SK-N-SH (cell line): ENCODE measurements at regions not wholly inside any gene's neighbourhood (a gene's known extent, or its start where the extent isn't known, plus 50 kb on each side); places are given as distances from the start of the nearest gene placed in this dataset.

Experiments used
- CTCF ChIA-PET: fragments of 300-600, 350-600 bp; formaldehyde crosslinking; extraction: SDS; loops from one replicate; lab custom pipeline; 2021; lab: Yijun Ruan, JAX
- POLR2A ChIA-PET: fragments of 350-600 bp; sonication (Branson Sonifier 250); formaldehyde crosslinking; extraction: SDS; loops from one replicate; lab custom pipeline; 2020; ENCODE audit warnings: antibody characterized with exemption, inconsistent platforms; lab: Yijun Ruan, JAX
- DNase-seq: peaks from one replicate; pipeline ENCODE4 v3.0.0; 2012
- H2AFZ ChIP-seq: fragments of 200-600 bp; sonication (generic); 2 replicates; pipeline ENCODE4 v1.8.1; 2016; ENCODE audit warnings: antibody characterized with exemption, mild to moderate bottlenecking, low read depth
- H3F3A ChIP-seq: fragments of 200-600 bp; sonication (generic); replicated peaks from 2 replicates; pipeline ENCODE3; 2016; ENCODE audit warnings: antibody characterized with exemption, mild to moderate bottlenecking; ENCODE audit not compliant: insufficient read depth
- H3K27ac ChIP-seq, 2 experiments: fragments of 200-500 bp in 1 of 2; fragments of 200-600 bp in 1 of 2; sonication (Bioruptor generic) in 1 of 2; sonication (generic), shearing (Covaris generic) in 1 of 2; 2 replicates each; pipeline versions ENCODE4 v1.5.1 to v1.6.1; 2014 to 2016; ENCODE audit warnings: low read depth in 2 of 2, inconsistent platforms in 1 of 2, low read length in 1 of 2, mild to moderate bottlenecking in 1 of 2, mixed read lengths in 1 of 2
- H3K27me3 ChIP-seq: fragments of 200-600 bp; sonication (generic), shearing (Covaris generic); 2 replicates; pipeline ENCODE4 v1.6.1; 2016; ENCODE audit warnings: mixed run types; ENCODE audit not compliant: insufficient read depth
- H3K36me3 ChIP-seq, 2 experiments: fragments of 200-500 bp in 1 of 2; fragments of 200-600 bp in 1 of 2; sonication (Bioruptor generic) in 1 of 2; sonication (generic) in 1 of 2; replicated peaks in 1 of 2; 2 replicates each; pipeline versions ENCODE3 to v1.5.1; 2014 to 2016; ENCODE audit warnings: low read length in 1 of 2, mild to moderate bottlenecking in 1 of 2; ENCODE audit not compliant: insufficient read depth in 2 of 2, control insufficient read depth in 1 of 2
- H3K4me1 ChIP-seq, 2 experiments: fragments of 200-500 bp in 1 of 2; fragments of 200-600 bp in 1 of 2; sonication (Bioruptor generic) in 1 of 2; sonication (generic), shearing (Covaris generic) in 1 of 2; 2 replicates each; pipeline versions ENCODE4 v1.5.1 to v1.6.1; 2014 to 2016; ENCODE audit warnings: low read depth in 1 of 2, low read length in 1 of 2, mixed run types in 1 of 2; ENCODE audit not compliant: insufficient read depth in 2 of 2, control insufficient read depth in 1 of 2
- H3K4me2 ChIP-seq: fragments of 200-600 bp; sonication (generic), shearing (Covaris generic); 2 replicates; pipeline ENCODE4 v1.6.1; 2017; ENCODE audit warnings: mixed run types
- H3K4me3 ChIP-seq, 2 experiments: fragments of 200-500 bp in 1 of 2; fragments of 200-600 bp in 1 of 2; sonication (Bioruptor generic) in 1 of 2; sonication (generic), shearing (Covaris generic) in 1 of 2; 2 replicates each; pipeline versions ENCODE4 v1.5.1 to v1.8.1; 2014 to 2016; ENCODE audit warnings: low read depth in 2 of 2, inconsistent platforms in 1 of 2, low read length in 1 of 2, mild to moderate bottlenecking in 1 of 2, mixed read lengths in 1 of 2, moderate library complexity in 1 of 2
- H3K79me2 ChIP-seq: fragments of 200-600 bp; sonication (generic); 2 replicates; pipeline ENCODE4 v1.8.1; 2017; ENCODE audit warnings: mild to moderate bottlenecking; ENCODE audit not compliant: insufficient read depth
- H3K9ac ChIP-seq: fragments of 200-600 bp; sonication (generic); 2 replicates; pipeline ENCODE4 v1.6.1; 2017; ENCODE audit warnings: mixed run types
- H3K9me2 ChIP-seq: fragments of 200-600 bp; sonication (generic); 2 replicates; pipeline ENCODE4 v1.6.1; 2017; ENCODE audit warnings: mixed run types
- H3K9me3 ChIP-seq: fragments of 200-600 bp; sonication (generic); 2 replicates; pipeline ENCODE4 v1.6.1; 2017; ENCODE audit warnings: mixed run types, mild to moderate bottlenecking, moderate library complexity
- H4K20me1 ChIP-seq: fragments of 200-600 bp; sonication (generic); 2 replicates; pipeline ENCODE4 v1.6.1; 2017; ENCODE audit warnings: mild to moderate bottlenecking, mixed run types; ENCODE audit not compliant: insufficient read depth
- CHD2 ChIP-seq: fragments of 150-350 bp; IDR thresholded peaks from 2 replicates; pipeline ENCODE4 v1.6.1; 2018; ENCODE audit warnings: low read length; ENCODE audit not compliant: partially characterized antibody
- ELF1 ChIP-seq: IDR thresholded peaks from 2 replicates; pipeline ENCODE4 v1.4.0; 2012
- EP300 ChIP-seq, 2 experiments: IDR thresholded peaks; 2 replicates each; pipeline versions ENCODE4 v1.4.0 to v1.6.1; 2012; ENCODE audit warnings: borderline replicate concordance in 1 of 2, low read depth in 1 of 2, low read length in 1 of 2
- FOSL2 ChIP-seq: IDR thresholded peaks from 2 replicates; pipeline ENCODE4 v1.4.0; 2012; ENCODE audit warnings: low read depth, mild to moderate bottlenecking, moderate library complexity, borderline replicate concordance
- GATA2 ChIP-seq: sonication (generic); formaldehyde crosslinking; IDR thresholded peaks from 2 replicates; pipeline ENCODE4 v1.5.0; 2020; ENCODE audit warnings: mild to moderate bottlenecking, missing genetic modification reagents
- IRF3 ChIP-seq: fragments of 150-350 bp; IDR thresholded peaks from 2 replicates; pipeline ENCODE4 v1.6.1; 2016; ENCODE audit warnings: mild to moderate bottlenecking, low read depth, low read length
- JUND ChIP-seq: IDR thresholded peaks from 2 replicates; pipeline ENCODE4 v1.4.0; 2012
- MXI1 ChIP-seq: IDR thresholded peaks from 2 replicates; pipeline ENCODE4 v1.6.1; 2012; ENCODE audit warnings: mild to moderate bottlenecking, low read depth, low read length, improper control_type of control experiment
- NRF1 ChIP-seq: IDR thresholded peaks from 2 replicates; pipeline ENCODE4 v1.6.1; 2012; ENCODE audit warnings: low read depth, mild to moderate bottlenecking, low read length
- RAD21 ChIP-seq: IDR thresholded peaks from 2 replicates; pipeline ENCODE4 v1.6.1; 2012; ENCODE audit warnings: mild to moderate bottlenecking, low read length
- RCOR1 ChIP-seq: fragments of 150-350 bp; IDR thresholded peaks from 2 replicates; pipeline ENCODE4 v1.6.1; 2017; ENCODE audit warnings: antibody characterized with exemption, low read length
- RFX5 ChIP-seq: IDR thresholded peaks from 2 replicates; pipeline ENCODE4 v1.6.1; 2012; ENCODE audit warnings: mild to moderate bottlenecking, improper control_type of control experiment, low read length
- RXRA ChIP-seq: IDR thresholded peaks from 2 replicates; pipeline ENCODE4 v1.4.0; 2012; ENCODE audit warnings: low read depth, mild to moderate bottlenecking, borderline replicate concordance
- SIN3A ChIP-seq: IDR thresholded peaks from 2 replicates; pipeline ENCODE4 v1.6.1; 2012; ENCODE audit warnings: low read depth, mild to moderate bottlenecking, low read length, moderate library complexity, borderline replicate concordance
- SMC3 ChIP-seq: IDR thresholded peaks from 2 replicates; pipeline ENCODE4 v1.6.1; 2012; ENCODE audit warnings: low read depth, low read length, improper control_type of control experiment
- TAF1 ChIP-seq: IDR thresholded peaks from 2 replicates; pipeline ENCODE4 v1.6.1; 2012; ENCODE audit warnings: low read depth, mild to moderate bottlenecking, low read length, moderate library complexity, borderline replicate concordance
- USF1 ChIP-seq: IDR thresholded peaks from 2 replicates; pipeline ENCODE4 v1.4.0; 2012; ENCODE audit warnings: low read depth, borderline replicate concordance
- USF2 ChIP-seq: fragments of 150-350 bp; IDR thresholded peaks from 2 replicates; pipeline ENCODE4 v1.6.1; 2017; ENCODE audit warnings: antibody characterized with exemption, low read length, low read depth, borderline replicate concordance
- YY1 ChIP-seq: IDR thresholded peaks from 2 replicates; pipeline ENCODE4 v1.4.0; 2012; ENCODE audit warnings: low read depth, mild to moderate bottlenecking
- WGBS: methylation state at CpG from one replicate; pipeline ENCODE4 v1.1.6; 2017; ENCODE audit warnings: low lambda C conversion rate; 5-methylcytosine and 5-hydroxymethylcytosine counted together

- WGBS, result under 1% methylated on average over 4 of the region's 4 CpGs
- Histone ChIP-seq H4K20me1 (no peaks in the 10 kb centered on the region), H3K4me3 (no peak overlapping the region), H3F3A (no peaks in the 10 kb centered on the region), H3K36me3 (no peaks in the 10 kb centered on the region), H3K4me1 (no peaks in the 10 kb centered on the region), H3K9me2 (no peaks in the 10 kb centered on the region), H3K27me3 (no peaks in the 10 kb centered on the region), H3K79me2 (no peaks in the 10 kb centered on the region), H3K27ac (no peak overlapping the region), H3K9me3 (no peaks in the 10 kb centered on the region), H2AFZ (no peak overlapping the region), H3K4me2 (no peak overlapping the region), H3K9ac (no peak overlapping the region)
- ChIA-PET CTCF (no interaction called here), POLR2A (no interaction called here)
- no peak for TF ChIP-seq MXI1
- no peak for TF ChIP-seq RXRA
- TF ChIP-seq YY1, result no peak
- no peak for TF ChIP-seq GATA2
- TF ChIP-seq FOSL2, result no peak
- no peak for TF ChIP-seq USF1
- no peak for TF ChIP-seq JUND
- TF ChIP-seq IRF3, result no peak
- TF ChIP-seq RAD21, result no peak
- TF ChIP-seq RFX5, result no peak
- TF ChIP-seq CHD2, result no peak
- no peak for TF ChIP-seq SIN3A
- TF ChIP-seq RCOR1, result no peak
- no peak for TF ChIP-seq EP300 (IDR thresholded peaks at IDR 0.05; ENCODE audit: borderline replicate concordance in 1 of 2, low read depth in 1 of 2, low read length in 1 of 2)
- no peak for TF ChIP-seq ELF1
- TF ChIP-seq NRF1, result no peak
- no peak for TF ChIP-seq SMC3
- TF ChIP-seq TAF1, result no peak
- TF ChIP-seq USF2, result no peak
- DNase-seq, result no peak
Observed at GRCh38 chr6:76790045-76790796, 673.1 kb downstream of the HTR1B start.
